UCSD-AML1 (cell line): ENCODE measurements at regions not wholly inside any gene's neighbourhood (a gene's known extent, or its start where the extent isn't known, plus 50 kb on each side); places are given as distances from the start of the nearest gene placed in this dataset.

Source experiments
- DNase-seq: peaks from one replicate; lab custom pipeline; 2025; ENCODE audit not compliant: unreplicated experiment; lab: John Stamatoyannopoulos, UW

GRCh38 chr10:83233691-83234090 is 905.6 kb upstream of the GHITM start:
- DNase-seq, result no peak

- no peak for DNase-seq
These were observed 891.1 kb upstream of the GHITM start for GRCh38 chr10:83248106-83248631.

GRCh38 chr10:83250396-83250795 is 888.9 kb upstream of the GHITM start:
- DNase-seq, result no peak

GRCh38 chr10:83252169-83252568 is 887.1 kb upstream of the GHITM start:
- no peak for DNase-seq

- no peak for DNase-seq
These were observed 886.7 kb upstream of the GHITM start for GRCh38 chr10:83252596-83252995.

GRCh38 chr10:83253011-83253671 is 886.2 kb upstream of the GHITM start:
- DNase-seq, result no peak

DNA sequence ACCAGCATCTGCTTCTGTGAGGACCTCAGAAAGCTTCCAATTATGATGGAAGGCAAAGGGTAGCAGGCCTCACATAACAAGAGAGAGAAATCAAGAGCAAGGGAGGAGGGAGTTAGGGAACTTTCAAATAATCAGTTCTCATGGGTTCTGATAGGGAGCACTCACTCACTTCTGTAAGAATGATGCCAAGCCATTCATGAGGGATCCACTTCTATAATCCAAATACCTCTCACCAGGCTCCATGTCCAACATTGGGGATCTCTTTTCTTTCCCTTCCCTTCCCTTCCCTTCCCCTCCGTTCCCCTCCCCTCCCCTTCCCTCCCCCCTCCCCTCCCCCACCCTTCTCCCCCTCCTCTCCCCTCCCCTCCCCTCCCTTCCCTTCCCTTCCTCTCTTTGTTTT is 884.6 kb upstream of the GHITM start:
- no peak for DNase-seq

DNA sequence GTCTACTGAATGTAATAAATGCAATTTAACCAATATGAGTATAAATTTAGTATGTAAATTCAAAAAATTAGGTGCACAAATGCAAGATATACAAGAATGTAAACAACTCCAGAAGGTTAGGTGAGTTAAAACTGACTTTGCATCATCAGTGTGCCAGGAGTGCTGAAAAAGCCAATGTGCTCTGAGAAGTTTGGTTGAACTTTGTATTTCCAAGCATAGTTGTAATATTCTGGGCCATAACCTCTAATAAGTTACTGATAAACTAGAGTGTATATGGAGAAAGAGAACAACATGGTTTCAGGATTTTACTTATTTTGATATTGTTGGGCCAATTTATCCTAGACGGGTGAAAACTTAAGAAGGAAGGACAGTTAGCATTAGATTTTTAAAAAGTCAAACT is 876.9 kb upstream of the GHITM start:
- no peak for DNase-seq

- DNase-seq, result no peak
These were observed 866.5 kb upstream of the GHITM start for GRCh38 chr10:83272666-83273434.

DNA sequence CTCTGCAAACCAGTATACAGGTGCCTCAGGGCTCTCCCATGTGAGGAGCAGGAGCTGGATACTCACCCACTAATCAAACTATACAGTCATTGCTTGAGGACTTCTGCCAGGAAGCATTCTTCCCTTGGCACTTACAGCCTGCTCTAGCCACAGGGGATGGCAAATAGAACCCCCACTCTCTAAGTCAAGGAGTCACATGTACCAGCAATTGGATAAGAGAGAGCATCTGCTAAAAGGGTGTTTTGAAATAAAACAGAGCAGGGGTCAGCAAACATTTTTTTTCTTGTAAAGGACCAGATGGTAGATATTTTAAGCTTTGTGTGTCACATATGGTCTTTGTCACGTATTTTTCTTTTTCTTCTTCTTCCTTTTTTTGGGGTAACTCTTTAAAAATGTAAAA is 865.2 kb upstream of the GHITM start:
- peak; percentile 5 for DNase-seq

DNA sequence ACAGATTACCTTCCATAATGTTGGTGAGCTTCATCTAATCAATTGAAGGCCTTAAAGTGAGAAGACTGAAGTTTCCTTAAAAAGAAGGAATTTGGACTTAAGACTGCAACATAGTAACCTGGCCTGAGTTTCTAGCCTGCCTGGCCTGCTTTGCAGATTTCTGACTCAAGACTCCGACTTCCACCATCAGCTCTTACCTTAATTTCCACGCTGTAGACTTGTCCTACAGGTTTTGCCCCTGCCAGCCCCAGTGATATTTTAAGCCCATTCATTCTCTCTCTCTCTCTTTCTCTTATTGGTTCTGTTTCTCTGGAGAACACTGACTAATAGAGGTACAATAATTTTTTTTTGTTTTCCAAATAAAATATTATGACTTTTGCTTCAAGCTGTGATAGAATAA is 862.3 kb upstream of the GHITM start:
- no peak for DNase-seq

GRCh38 chr10:83283151-83283550 is 856.2 kb upstream of the GHITM start:
- DNase-seq, result no peak

DNA sequence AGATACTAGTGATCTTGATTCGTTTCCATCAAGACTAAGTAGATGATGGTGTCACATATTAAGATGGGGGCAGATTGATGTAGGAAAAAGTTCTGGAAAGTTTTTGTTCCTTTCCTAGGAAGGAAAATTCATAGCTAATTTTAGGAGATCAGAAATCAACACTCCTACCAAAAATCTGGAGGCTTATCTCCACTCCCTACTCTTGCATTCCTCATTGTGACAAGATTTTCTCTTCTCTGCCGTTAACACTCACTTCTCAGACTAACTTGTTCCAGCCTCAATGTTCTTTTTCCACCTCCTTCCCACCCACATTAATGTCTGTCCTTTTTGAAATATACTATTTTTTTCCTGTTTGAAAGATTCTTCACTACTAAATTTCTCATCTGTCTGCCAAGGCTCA is 851.9 kb upstream of the GHITM start:
- no peak for DNase-seq

- DNase-seq, result no peak
These were observed 849.9 kb upstream of the GHITM start for GRCh38 chr10:83289373-83289772.

DNA sequence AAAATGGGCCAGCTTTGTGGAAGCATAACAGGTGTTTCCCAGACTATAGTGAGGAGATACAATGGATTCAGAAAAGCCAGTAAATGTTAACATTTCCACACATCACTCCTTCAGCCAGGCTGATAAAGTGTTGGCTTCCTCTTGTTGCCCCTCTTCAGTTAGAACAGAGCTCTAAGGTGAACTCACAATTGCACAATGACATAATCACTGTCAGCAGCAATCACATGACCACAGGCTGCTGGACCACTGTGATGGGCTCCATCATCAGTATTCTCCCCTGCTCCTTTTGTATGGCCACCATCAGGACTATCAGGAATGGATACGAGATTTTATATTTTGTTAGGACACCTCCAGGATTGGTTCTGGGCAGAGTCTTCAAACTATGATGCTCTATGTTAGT is 849.4 kb upstream of the GHITM start:
- DNase-seq, result peak; percentile 4

DNA sequence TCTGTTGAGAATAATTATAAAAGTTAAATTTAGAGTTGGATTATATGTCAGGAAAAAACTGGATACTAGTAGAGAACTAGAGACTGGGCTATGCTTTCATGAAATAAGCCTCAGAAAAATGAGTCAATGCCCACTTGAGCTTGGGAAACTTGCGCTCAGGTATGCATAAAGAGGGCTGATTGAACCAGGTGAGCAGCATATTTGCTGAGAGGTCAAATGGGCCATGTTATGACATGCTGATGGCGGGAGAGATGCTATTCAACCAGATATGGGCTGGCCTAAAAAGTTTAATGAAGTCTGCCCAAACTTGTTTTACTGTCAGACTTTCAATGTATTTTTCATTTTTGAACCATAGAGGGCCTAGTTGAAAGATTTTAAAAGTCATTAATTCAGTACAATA is 837.6 kb upstream of the GHITM start:
- no peak for DNase-seq

DNA sequence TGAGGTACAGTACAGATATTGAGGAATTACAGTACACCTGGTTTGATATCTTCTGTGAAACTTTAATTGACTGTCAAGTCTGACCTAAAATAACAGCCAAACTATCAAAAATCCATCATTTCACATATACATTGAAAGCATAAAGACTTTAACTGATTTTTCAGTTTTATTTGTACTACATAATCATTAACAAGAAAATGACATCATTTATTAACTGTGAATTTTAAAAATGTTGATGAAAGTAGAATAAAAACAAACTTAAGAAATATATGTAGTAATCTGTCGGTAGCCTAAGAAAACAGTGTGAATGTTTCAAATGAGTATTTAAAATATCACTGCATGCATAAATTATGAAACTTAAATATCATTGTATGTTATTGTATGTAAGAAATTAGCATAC is 836.7 kb upstream of the GHITM start:
- DNase-seq, result no peak

DNA sequence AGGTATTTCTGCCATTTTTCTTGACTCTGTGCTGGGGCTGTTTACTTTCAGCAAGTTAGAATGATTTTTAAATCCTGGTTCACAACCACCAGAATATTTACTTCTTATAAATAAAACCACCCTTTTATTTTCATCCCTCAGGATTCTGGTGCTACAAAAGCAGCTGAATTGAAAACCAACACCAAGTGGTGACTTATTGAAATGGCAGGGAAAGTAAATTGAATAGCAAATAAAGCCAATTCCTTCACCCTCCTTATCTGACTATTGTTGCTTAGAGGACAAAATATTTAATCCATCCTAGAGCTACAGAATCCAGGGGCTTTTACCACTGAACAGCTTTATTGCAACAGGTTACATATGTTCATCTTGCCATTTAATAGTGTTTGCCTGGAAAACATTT is 828.6 kb upstream of the GHITM start:
- no peak for DNase-seq

- no peak for DNase-seq
These were observed 826.7 kb upstream of the GHITM start for GRCh38 chr10:83312570-83312969.

DNA sequence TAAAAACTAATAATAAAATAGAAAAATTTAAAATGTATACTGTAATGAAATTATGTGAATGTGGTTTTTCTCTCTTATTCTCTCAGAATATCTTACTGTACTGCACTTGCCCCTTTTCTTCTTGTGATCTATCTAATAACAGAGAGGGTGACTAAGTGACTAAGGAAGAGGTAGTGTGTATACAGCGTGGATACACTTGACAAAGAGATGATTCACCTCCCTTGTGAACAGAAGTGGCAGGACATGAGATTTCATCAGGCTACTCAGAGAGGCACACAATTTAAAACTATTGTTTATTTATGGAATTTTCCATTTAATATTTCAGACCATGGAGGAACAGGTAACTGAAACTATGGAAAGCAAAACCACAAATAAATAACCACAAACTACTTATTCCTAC is 806.6 kb upstream of the GHITM start:
- DNase-seq, result no peak

- DNase-seq, result no peak
These were observed 805.7 kb upstream of the GHITM start for GRCh38 chr10:83333566-83333965.

DNA sequence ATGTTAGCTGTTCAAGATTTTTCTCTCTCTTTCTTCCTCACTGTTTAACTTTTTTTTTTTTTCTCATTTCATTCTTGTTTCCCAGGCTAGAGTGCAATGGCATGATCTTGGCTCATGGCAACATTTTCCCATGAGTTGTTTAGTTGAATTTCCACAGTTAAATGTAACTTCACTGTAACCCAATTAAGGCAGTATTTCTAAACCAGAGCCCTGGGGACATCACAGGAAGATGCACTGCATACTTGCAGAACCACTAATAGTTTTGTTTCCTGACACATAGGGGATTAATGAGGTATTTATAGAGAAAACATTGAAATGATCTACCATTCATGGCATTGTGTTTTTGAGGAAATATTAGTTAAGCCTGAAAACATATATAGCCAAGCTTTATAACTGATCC is 795.6 kb upstream of the GHITM start:
- DNase-seq, result no peak
